ENCODE measurements at regions not wholly inside any gene's neighbourhood (a gene's known extent, or its start where the extent isn't known, plus 50 kb on each side); places are given as distances from the start of the nearest gene placed in this dataset.

GRCh38 chr15:47862402-47862801, 145.1 kb downstream of the SEMA6D start:
- no peak for TF ChIP-seq POLR2A (IDR thresholded peaks at IDR 0.05)
- TF ChIP-seq, protein P1, sequence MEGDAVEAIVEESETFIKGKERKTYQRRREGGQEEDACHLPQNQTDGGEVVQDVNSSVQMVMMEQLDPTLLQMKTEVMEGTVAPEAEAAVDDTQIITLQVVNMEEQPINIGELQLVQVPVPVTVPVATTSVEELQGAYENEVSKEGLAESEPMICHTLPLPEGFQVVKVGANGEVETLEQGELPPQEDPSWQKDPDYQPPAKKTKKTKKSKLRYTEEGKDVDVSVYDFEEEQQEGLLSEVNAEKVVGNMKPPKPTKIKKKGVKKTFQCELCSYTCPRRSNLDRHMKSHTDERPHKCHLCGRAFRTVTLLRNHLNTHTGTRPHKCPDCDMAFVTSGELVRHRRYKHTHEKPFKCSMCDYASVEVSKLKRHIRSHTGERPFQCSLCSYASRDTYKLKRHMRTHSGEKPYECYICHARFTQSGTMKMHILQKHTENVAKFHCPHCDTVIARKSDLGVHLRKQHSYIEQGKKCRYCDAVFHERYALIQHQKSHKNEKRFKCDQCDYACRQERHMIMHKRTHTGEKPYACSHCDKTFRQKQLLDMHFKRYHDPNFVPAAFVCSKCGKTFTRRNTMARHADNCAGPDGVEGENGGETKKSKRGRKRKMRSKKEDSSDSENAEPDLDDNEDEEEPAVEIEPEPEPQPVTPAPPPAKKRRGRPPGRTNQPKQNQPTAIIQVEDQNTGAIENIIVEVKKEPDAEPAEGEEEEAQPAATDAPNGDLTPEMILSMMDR (IDR thresholded peaks at IDR 0.05): no peak
- no peak for TF ChIP-seq POLR2AphosphoS5 (IDR thresholded peaks at IDR 0.05)
- no peak for TF ChIP-seq EP300 (IDR thresholded peaks at IDR 0.05)

Data from suprapubic skin (tissue), 4 donors.